Cardiac muscle cell (in vitro differentiated cells and primary cell): ENCODE measurements at regions not wholly inside any gene's neighbourhood (a gene's known extent, or its start where the extent isn't known, plus 50 kb on each side); places are given as distances from the start of the nearest gene placed in this dataset.

Experiments used
- DNase-seq, 2 donors: peaks; one replicate each; pipeline versions ENCODE4 v3.0.0 to v3.0.0-alpha.2; 2010 to 2017; ENCODE audit warnings: low read depth in 1 of 2, low spot score in 1 of 2
- H3K27ac ChIP-seq: fragments of 200-600 bp; sonication (generic); 2 replicates; pipeline ENCODE4 v1.5.1; 2016
- H3K27me3 ChIP-seq: fragments of 200-600 bp; sonication (generic); 2 replicates; pipeline ENCODE4 v1.6.0; 2016; ENCODE audit warnings: control low read depth
- H3K36me3 ChIP-seq: fragments of 200-600 bp; sonication (generic); 2 replicates; pipeline ENCODE4 v1.5.1; 2016; ENCODE audit warnings: control low read depth
- H3K4me1 ChIP-seq: fragments of 200-600 bp; sonication (generic); 2 replicates; pipeline ENCODE4 v1.8.1; 2017; ENCODE audit warnings: low read depth, mild to moderate bottlenecking, mixed run types
- H3K4me3 ChIP-seq: fragments of 200-600 bp; sonication (generic); 2 replicates; pipeline ENCODE4 v1.5.1; 2016; ENCODE audit warnings: mild to moderate bottlenecking
- H3K9me3 ChIP-seq: fragments of 200-600 bp; sonication (generic); 2 replicates; pipeline ENCODE4 v1.5.1; 2017; ENCODE audit warnings: low read depth, mild to moderate bottlenecking, control low read depth
- TF ChIP-seq, protein P1 (sequence below): IDR thresholded peaks from 2 replicates; pipeline ENCODE4 v1.5.1; 2012; ENCODE audit warnings: low read depth, mild to moderate bottlenecking, low read length

- TF ChIP-seq, protein P1, sequence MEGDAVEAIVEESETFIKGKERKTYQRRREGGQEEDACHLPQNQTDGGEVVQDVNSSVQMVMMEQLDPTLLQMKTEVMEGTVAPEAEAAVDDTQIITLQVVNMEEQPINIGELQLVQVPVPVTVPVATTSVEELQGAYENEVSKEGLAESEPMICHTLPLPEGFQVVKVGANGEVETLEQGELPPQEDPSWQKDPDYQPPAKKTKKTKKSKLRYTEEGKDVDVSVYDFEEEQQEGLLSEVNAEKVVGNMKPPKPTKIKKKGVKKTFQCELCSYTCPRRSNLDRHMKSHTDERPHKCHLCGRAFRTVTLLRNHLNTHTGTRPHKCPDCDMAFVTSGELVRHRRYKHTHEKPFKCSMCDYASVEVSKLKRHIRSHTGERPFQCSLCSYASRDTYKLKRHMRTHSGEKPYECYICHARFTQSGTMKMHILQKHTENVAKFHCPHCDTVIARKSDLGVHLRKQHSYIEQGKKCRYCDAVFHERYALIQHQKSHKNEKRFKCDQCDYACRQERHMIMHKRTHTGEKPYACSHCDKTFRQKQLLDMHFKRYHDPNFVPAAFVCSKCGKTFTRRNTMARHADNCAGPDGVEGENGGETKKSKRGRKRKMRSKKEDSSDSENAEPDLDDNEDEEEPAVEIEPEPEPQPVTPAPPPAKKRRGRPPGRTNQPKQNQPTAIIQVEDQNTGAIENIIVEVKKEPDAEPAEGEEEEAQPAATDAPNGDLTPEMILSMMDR = no peak
- no peak overlapping the region for H3K4me3 ChIP-seq
- peak overlapping the region; percentile 92 for H3K27ac ChIP-seq
- H3K27me3 ChIP-seq = no peaks in the 10 kb centered on the region
- H3K4me1 ChIP-seq = peaks cover 61% of the 10 kb centered on the region
- no peaks in the 10 kb centered on the region for H3K9me3 ChIP-seq
- no peaks in the 10 kb centered on the region for H3K36me3 ChIP-seq
- DNase-seq = no peak
These were observed 334.7 kb downstream of the CYRIA start for GRCh38 chr2:16330982-16331381.

DNA sequence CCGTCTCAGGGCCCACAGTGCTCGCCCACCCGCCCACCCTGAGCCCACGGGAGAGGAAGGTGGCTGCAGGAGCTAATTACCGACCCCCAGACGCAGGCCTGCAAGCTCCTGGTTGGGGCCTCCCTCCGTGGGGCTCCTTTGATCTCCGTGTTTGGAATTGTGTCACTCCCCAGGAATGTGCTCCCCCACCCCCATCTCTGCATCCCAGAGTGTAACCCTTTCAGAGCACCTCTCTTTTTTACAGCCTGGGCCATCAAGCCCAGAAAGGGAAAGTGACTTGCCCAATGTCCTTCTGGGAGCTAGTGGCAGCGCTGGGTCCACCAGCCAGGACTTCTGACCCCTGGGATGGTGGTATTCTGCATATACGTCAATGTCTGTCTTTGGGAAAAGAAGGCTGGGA lies 335.1 kb downstream of the CYRIA start:
- Histone ChIP-seq H3K36me3 (no peaks in the 10 kb centered on the region), H3K9me3 (no peaks in the 10 kb centered on the region), H3K27me3 (no peaks in the 10 kb centered on the region), H3K27ac (peak overlapping the region; percentile 92), H3K4me1 (peaks cover 57% of the 10 kb centered on the region), H3K4me3 (no peak overlapping the region)
- peak in 1 of 2 donors; percentile 82 for DNase-seq
- TF ChIP-seq, protein P1 = no peak

- Histone ChIP-seq H3K4me1 (peaks cover 52% of the 10 kb centered on the region), H3K27me3 (no peaks in the 10 kb centered on the region), H3K27ac (peak overlapping the region; percentile 92), H3K9me3 (no peaks in the 10 kb centered on the region), H3K4me3 (no peak overlapping the region), H3K36me3 (no peaks in the 10 kb centered on the region)
- TF ChIP-seq, protein P1 = no peak
- peak in 1 of 2 donors; percentile 69 for DNase-seq
These were observed 335.6 kb downstream of the CYRIA start for GRCh38 chr2:16330012-16330411.

- H3K27me3 ChIP-seq = no peaks in the 10 kb centered on the region
- no peak overlapping the region for H3K4me3 ChIP-seq
- no peaks in the 10 kb centered on the region for H3K9me3 ChIP-seq
- H3K36me3 ChIP-seq = no peaks in the 10 kb centered on the region
- TF ChIP-seq, protein P1 = no peak
- DNase-seq = no peak
- H3K27ac ChIP-seq = peak overlapping the region; percentile 92
- peaks cover 46% of the 10 kb centered on the region for H3K4me1 ChIP-seq
These were observed 336.2 kb downstream of the CYRIA start for GRCh38 chr2:16329421-16329820.

GRCh38 chr2:16328521-16329190 lies 337.0 kb downstream of the CYRIA start:
- Histone ChIP-seq H3K4me3 (no peak overlapping the region), H3K9me3 (no peaks in the 10 kb centered on the region), H3K4me1 (peaks cover 43% of the 10 kb centered on the region), H3K27me3 (no peaks in the 10 kb centered on the region), H3K27ac (peak overlapping the region; percentile 92), H3K36me3 (no peaks in the 10 kb centered on the region)
- TF ChIP-seq, protein P1 = no peak
- no peak for DNase-seq

GRCh38 chr2:16327326-16327725 lies 338.3 kb downstream of the CYRIA start:
- TF ChIP-seq, protein P1 = no peak

More at GRCh38 chr2:16327326-16327725, 338.3 kb downstream of the CYRIA start:
- no peak for DNase-seq
- Histone ChIP-seq H3K36me3 (no peaks in the 10 kb centered on the region), H3K27ac (no peak overlapping the region), H3K4me1 (peaks cover 33% of the 10 kb centered on the region), H3K4me3 (no peak overlapping the region), H3K27me3 (no peaks in the 10 kb centered on the region), H3K9me3 (no peaks in the 10 kb centered on the region)
